GM19239 (cell line): ENCODE measurements at regions not wholly inside any gene's neighbourhood (a gene's known extent, or its start where the extent isn't known, plus 50 kb on each side); places are given as distances from the start of the nearest gene placed in this dataset.
"Not testable (repeated sequence)": the region's sequence is repeated elsewhere in the genome, so short reads cannot be mapped to it uniquely, and the experiment has no call there.

Experiments
- DNase-seq: peaks from one replicate; pipeline ENCODE4 v3.0.0; 2011; ENCODE audit warnings: low spot score; ENCODE audit not compliant: insufficient read length
- FAIRE-seq: peaks from 2 replicates; lab custom pipeline; 2011; peaks lifted over from hg19 to GRCh38; lab: Jason Lieb, UNC

- DNase-seq: no peak
- no peak for FAIRE-seq
Measured at GRCh38 chr5:120257358-120257971, 206.6 kb upstream of the PRR16 start.

- no peak for DNase-seq
- no peak for FAIRE-seq
Measured at GRCh38 chr5:120258123-120258522, 206.0 kb upstream of the PRR16 start.

- FAIRE-seq (no peak), DNase-seq (no peak)
Measured at GRCh38 chr5:120260651-120261050, 203.4 kb upstream of the PRR16 start.

- DNase-seq (no peak), FAIRE-seq (no peak)
Measured at GRCh38 chr5:120270498-120270897, 193.6 kb upstream of the PRR16 start.

GRCh38 chr5:120293796-120294195 lies 170.3 kb upstream of the PRR16 start:
- DNase-seq (no peak), FAIRE-seq (no peak)

- DNase-seq (no peak), FAIRE-seq (no peak)
Measured at GRCh38 chr5:120297616-120298015, 166.5 kb upstream of the PRR16 start.

GRCh38 chr5:120298981-120299380 lies 165.1 kb upstream of the PRR16 start:
- DNase-seq (no peak), FAIRE-seq (no peak)

GRCh38 chr5:120304663-120305062 lies 159.4 kb upstream of the PRR16 start:
- no peak for DNase-seq
- no peak for FAIRE-seq

- FAIRE-seq (no peak), DNase-seq (no peak)
Measured at GRCh38 chr5:120306303-120306702, 157.8 kb upstream of the PRR16 start.

- DNase-seq (no peak), FAIRE-seq (no peak)
Measured at GRCh38 chr5:120314191-120314590, 149.9 kb upstream of the PRR16 start.

GRCh38 chr5:120320626-120321025 lies 143.5 kb upstream of the PRR16 start:
- FAIRE-seq (no peak), DNase-seq (no peak)

- DNase-seq: no peak
- FAIRE-seq: no peak
Measured at GRCh38 chr5:120326651-120327050, 137.4 kb upstream of the PRR16 start.

GRCh38 chr5:120327180-120327579 lies 136.9 kb upstream of the PRR16 start:
- no peak for FAIRE-seq

GRCh38 chr5:120329095-120329494 lies 135.0 kb upstream of the PRR16 start:
- FAIRE-seq (no peak), DNase-seq (no peak)

More at GRCh38 chr5:120327180-120327579, 136.9 kb upstream of the PRR16 start:
- no peak for DNase-seq

GRCh38 chr5:120330558-120330957 lies 133.5 kb upstream of the PRR16 start:
- no peak for DNase-seq
- no peak for FAIRE-seq

- DNase-seq: no peak
- FAIRE-seq: no peak
Measured at GRCh38 chr5:120344181-120344580, 119.9 kb upstream of the PRR16 start.

- FAIRE-seq: no peak
- no peak for DNase-seq
Measured at GRCh38 chr5:120345947-120346346, 118.2 kb upstream of the PRR16 start.

- not testable (repeated sequence) for DNase-seq, FAIRE-seq
Measured at GRCh38 chr5:120351071-120351470, 113.0 kb upstream of the PRR16 start.

- FAIRE-seq: no peak
- no peak for DNase-seq
Measured at GRCh38 chr5:120354126-120354525, 110.0 kb upstream of the PRR16 start.

- FAIRE-seq (no peak), DNase-seq (no peak)
Measured at GRCh38 chr5:120358949-120359348, 105.2 kb upstream of the PRR16 start.

GRCh38 chr5:120361941-120362340 lies 102.2 kb upstream of the PRR16 start:
- no peak for FAIRE-seq

GRCh38 chr5:120362426-120362825 lies 101.7 kb upstream of the PRR16 start:
- no peak for FAIRE-seq
- no peak for DNase-seq

More at GRCh38 chr5:120361941-120362340, 102.2 kb upstream of the PRR16 start:
- no peak for DNase-seq
